ENCODE measurements at regions not wholly inside any gene's neighbourhood (a gene's known extent, or its start where the extent isn't known, plus 50 kb on each side); places are given as distances from the start of the nearest gene placed in this dataset.

- H3K9me3 ChIP-seq (ENCODE audit: severe bottlenecking), result no peaks in the 10 kb centered on the region
- H3K36me3 ChIP-seq, result no peaks in the 10 kb centered on the region
- no peak overlapping the region for H3K4me3 ChIP-seq (ENCODE audit: low read depth, low read length)
- no peak for TF ChIP-seq CTCF (IDR thresholded peaks at IDR 0.05; ENCODE audit: low read depth, low read length)
- no peak overlapping the region for H3K27ac ChIP-seq
- no peaks in the 10 kb centered on the region for H3K27me3 ChIP-seq (ENCODE audit: insufficient read depth, low read depth, severe bottlenecking)
- no peak for DNase-seq
These were observed 51.3 kb upstream of the SAMD3 start for GRCh38 chr6:130274007-130274406.

Measured in WERI-Rb-1 (cell line).